GM23338 (cell line): ENCODE measurements at regions not wholly inside any gene's neighbourhood (a gene's known extent, or its start where the extent isn't known, plus 50 kb on each side); places are given as distances from the start of the nearest gene placed in this dataset.

Experiments used
- CTCF ChIP-seq, 2 experiments: fragments of 200-600 bp in 1 of 2; sonication (generic) in 1 of 2; conservative IDR thresholded peaks; 2 replicates each; pipeline versions ENCODE4 v1.5.1 to v1.6.1; 2016 to 2017; ENCODE audit warnings: antibody characterized with exemption in 2 of 2, low read depth in 2 of 2, mild to moderate bottlenecking in 2 of 2, moderate library complexity in 1 of 2
- EZH2 ChIP-seq: fragments of 200-600 bp; sonication (generic); IDR thresholded peaks from one replicate; pipeline ENCODE4 v1.8.0; 2017; ENCODE audit warnings: antibody characterized with exemption, mild to moderate bottlenecking, low read depth; ENCODE audit not compliant: unreplicated experiment
- POLR2AphosphoS5 ChIP-seq: IDR thresholded peaks from 2 replicates; pipeline ENCODE4 v1.6.1; 2016; ENCODE audit warnings: antibody characterized with exemption, low read depth

GRCh38 chr2:34306745-34307144 is 707.6 kb upstream of the FAM98A start:
- TF ChIP-seq EZH2 (no peak), CTCF (conservative IDR thresholded peaks at IDR 0.05; ENCODE audit: low read depth in 2 of 2) (no peak), POLR2AphosphoS5 (no peak)
